SH-SY5Y (cell line): ENCODE measurements at regions not wholly inside any gene's neighbourhood (a gene's known extent, or its start where the extent isn't known, plus 50 kb on each side); places are given as distances from the start of the nearest gene placed in this dataset.

Experiments used
- GATA2 ChIP-seq: IDR thresholded peaks from 2 replicates; pipeline ENCODE4 v1.6.1; 2011; ENCODE audit warnings: mild to moderate bottlenecking, low read depth, low read length
- GATA3 ChIP-seq: IDR thresholded peaks from 2 replicates; pipeline ENCODE4 v1.6.1; 2011; ENCODE audit warnings: low read depth, mild to moderate bottlenecking, low read length, moderate library complexity

- TF ChIP-seq GATA2 (no peak), GATA3 (no peak)
Measured at GRCh38 chr13:21850013-21851006, 179.4 kb downstream of the FGF9 start.
